Ammon's horn (tissue), 1 donor: ENCODE measurements at regions not wholly inside any gene's neighbourhood (a gene's known extent, or its start where the extent isn't known, plus 50 kb on each side); places are given as distances from the start of the nearest gene placed in this dataset.

ENCODE experiments used
- DNase-seq: peaks from one replicate; pipeline ENCODE4 v3.0.0-alpha.2; 2016; ENCODE audit warnings: low spot score

DNA sequence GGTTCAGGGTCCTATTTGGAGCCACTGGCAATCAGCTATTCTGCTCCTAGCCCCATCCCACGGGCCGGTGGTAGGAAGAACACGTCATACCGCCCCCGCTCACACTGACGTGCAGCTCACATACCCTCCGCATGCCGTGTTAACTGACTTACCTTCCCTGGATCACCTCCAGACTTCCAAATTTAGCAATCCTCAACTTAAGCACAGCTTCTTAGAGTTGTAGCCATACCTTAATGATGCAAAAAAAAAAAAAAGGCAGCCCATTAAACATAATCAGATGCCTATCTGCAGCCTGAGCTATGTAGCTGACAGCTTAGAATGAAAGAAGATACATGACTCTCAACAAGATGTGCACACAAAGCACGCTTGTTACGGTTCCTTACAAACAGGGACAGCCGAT is 93.0 kb downstream of the IRX2 start:
- no peak for DNase-seq

DNA sequence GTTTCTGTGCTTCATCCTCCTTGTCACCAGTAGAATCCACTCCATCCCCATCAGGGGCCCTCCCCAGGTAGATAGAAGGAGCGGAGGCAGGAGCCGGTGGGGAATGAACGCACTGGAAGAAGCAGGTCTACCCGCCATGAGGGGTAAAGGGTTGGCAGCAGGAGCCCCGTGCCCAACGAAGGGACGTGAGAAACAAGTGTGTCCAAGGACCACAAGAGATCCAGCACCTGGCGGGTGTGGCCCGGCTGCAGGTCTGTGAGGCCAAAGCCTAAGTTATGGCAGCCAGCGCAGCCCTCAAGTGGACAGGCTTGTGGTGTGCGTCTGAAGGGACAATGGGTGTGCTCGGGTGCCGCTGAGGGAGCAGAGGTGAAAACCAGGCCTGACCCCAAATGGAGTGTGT is 94.3 kb downstream of the IRX2 start:
- DNase-seq = no peak

DNA sequence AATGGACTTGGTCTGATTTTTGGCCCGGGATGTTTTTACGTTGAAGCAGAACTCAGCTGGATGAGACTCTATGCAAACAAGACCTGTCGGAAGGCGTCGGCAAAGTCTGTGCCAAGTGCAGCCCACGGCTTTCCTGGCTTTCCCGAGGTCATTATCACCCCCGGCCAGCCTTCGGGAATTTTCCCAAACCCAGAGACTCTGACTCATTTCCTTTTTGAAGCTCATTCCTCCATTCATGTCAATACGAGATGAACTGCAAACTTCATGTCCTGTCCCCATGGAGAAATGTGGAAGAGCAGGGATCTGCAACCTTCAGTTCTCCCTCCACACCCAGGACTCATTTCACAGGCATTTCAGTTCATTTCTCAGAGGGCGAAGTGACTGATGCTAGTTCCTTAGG is 95.3 kb downstream of the IRX2 start:
- DNase-seq = no peak

DNA sequence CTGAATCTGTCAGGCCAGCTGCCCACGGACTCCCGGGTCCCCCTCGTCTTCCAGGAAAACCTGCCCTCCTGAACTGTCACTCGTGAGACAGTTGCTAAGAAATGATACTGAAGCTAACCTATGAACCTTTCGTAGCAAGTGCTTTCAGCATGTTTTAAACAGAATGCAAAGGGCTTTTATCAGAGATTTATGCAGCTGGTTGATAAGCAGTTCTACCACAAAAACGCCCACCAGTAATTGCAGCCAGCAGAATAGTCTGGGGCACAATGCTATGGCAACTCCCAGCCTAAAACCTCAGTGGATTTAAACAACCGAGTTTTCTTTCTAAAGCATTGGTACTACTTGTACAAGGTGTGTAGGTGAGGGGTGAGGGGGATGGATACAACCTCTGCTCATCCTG is 97.5 kb downstream of the IRX2 start:
- no peak for DNase-seq

DNA sequence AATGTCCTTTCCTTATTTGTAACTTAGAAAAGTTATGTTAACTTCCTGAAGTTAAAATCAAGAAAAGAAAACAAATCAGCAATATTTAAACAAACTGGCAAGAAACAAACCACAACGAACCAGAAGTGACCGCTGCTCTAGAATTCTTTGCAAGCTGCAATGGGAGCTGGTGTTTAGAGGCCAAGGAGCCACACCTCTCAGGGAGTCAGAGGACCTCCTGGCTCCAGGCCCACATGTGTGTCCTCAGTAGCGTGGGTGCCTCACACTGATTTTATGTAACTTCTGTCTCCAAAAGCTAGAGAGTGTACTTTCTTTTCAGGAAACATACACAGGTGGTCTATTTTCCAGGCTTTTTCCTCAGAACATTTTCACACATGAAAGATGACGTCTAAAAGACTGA is 100.4 kb downstream of the IRX2 start:
- DNase-seq = no peak

DNA sequence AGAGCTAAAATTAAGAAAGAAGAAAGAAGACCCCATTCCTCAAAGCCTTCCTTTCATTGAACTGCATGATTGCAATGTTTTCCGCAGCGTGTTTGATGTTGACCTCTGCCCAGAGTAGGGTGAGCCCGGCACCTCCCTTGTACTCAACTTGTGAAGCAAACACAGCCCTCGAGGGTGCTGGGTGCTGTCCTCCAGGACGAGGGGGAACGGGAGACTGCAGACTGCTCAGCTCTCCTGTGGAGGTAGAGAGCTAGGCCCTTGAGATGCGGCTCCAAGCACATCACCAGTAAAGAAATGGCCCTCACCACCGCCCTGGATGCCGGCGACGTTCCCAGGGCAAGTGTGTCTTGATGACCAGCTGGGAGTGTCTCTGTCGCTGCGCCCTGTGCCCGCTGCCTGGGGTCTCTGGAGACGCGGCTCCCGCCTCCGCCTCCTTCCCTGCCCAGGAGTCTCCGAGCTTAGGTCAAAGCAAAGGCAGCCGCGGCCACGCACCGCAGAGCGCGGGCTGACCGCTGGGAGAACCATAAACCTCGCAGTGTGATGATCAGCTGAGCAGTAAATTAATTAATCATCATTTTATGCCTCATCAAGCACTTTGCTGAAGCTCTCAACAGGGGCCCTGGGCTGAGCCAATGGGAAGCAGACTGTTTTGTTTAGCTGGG is 108.7 kb downstream of the IRX2 start:
- DNase-seq = no peak

DNA sequence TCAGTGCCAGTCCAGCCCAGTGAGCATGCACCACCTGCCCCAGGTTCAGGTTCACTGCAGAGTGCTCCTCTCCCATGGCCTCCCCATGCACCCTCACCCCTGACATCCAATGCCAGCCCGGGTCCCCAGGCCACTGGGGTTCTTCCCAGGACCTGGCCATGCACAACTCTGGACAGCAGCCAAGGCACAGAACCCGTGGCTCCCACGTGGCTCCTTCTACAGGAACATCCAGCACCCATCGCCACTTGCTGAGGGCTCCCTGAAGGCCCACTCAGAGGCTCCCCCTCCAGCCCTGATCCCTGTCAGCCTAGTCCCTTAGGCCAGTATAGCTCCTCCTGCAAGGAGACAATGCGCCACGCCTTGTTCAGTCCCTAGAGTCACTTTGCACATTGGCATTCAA is 110.8 kb downstream of the IRX2 start:
- DNase-seq = no peak

DNA sequence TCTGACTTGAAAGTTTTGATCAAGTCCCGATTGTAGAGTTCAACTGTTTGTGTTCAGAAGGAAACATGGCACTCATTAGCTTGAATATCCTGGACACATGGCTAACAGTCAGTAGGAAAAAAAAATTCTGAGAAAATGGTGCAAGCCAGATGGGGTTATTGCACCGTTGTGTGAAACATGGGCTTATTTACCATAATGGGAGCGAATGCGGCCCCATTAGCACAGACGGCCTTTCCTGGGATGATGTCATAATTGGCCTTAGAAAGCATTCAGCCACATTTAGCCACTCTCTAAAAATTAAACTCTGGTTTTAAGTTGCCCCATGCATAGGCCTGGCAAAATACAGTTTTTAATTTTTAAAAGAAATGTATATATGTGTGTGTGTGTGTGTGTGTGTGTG is 112.1 kb downstream of the IRX2 start:
- no peak for DNase-seq

DNA sequence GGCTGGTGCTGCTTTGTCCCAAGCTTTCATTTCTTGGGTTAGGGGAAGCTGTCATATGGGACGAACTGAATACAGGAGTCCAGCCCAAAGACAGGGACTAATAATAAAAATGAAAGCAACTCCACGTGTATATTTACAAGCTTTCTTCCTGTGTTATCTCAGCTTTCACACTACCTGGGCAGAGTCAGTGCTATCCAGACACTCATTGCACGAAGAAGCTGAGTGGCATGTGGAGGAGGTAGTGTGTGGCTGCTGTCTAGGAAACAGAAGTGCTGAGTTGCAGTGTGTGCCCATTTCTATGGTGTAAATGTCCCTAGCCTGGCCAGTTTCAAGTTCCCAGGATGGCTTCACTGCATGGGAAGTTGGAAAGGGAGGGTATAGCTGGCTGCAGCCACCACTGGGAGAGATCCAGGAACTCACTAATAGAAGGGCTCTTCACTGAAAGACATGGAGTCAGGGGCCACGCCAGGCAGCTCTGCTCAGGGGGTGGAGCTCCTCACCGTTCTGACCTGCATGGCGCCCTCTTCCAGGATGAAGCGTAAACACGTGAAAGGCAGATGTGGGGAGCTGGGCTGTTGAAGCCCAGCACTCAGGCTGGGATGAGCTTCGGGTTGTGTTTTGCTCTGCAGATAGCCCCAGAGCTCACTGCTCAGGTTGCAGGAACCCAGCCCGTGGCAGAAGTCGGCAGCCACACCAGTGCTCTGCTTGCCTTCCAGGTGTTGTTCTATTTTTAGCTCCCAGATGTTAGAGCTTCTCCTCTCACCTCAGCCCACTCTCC is 116.9 kb downstream of the IRX2 start:
- DNase-seq = no peak

DNA sequence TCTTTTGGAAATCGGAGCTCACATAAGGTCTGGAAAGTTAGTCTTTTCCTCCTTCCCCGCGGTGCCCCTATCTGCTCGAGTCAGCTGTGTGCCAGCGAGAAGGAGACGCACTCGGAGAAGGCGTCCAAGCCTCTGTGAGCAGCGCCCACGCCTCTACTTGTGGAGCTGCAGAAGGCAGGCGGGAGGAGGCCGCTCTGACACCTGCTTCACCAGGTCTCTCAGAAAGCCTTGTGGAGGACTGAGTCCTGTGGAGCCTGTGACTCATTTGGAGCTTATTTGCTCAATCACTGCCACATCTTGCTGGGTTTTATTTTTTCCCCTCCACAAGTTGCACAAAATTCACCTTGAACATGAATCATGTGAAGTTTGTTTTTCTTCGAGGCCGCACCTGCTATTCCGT is 117.5 kb downstream of the IRX2 start:
- DNase-seq = no peak

DNA sequence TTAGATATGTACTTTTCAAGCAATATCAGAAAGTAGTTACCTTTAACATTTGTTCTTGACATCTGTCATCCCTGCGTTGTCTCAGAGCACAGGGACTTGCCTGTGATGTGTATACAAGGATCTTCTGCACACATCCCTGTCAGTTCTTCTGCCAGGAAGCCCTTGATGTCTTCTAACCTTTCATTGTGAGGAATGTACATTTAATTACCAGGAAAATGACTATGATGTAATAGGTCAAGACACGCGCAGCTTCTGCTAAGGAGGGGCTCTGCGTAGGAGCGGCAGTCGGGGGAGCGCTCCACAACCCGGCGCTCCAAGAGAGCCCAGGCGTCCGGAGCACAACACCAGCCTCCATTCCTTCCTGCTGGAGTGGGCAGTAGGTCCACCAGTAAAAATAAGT is 119.7 kb downstream of the IRX2 start:
- DNase-seq = no peak

DNA sequence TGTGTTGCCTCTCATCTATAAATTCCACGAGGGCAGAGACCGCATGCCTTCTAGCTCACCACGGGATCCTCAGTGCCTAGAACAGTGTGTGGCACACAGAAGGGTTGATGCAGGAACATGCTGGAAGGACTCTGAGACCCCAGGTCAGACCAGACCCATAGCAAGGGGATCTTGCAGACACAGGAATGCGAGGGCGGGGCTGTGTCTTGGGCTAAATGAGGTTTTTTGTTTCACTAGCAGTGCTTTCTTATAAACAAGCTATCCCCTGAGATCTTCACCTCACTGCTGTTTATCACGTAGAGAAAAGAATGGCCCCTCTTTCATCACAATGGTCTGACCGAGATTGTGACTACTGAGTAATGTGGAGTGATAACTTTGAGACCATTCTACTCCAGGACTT is 122.4 kb downstream of the IRX2 start:
- no peak for DNase-seq

DNA sequence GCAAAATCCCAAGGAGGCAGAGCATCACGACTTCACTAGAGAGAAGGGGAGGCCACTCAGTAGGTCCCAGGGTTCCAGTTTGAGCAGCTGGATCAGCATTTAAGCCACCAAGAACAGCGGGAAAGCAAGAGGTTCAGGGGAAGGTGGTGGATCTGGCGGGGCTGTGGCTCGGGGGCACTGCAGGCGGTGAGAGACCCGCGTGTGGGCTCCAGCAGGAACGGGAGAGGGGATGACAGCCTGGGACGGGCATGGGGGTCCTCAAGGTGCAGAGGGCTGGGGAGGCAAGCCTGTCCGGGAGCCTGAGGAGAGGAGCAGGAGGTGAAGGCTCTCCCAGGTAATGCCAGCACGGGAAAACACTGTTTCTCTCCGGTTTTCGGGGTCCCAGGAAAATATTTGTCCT is 123.6 kb downstream of the IRX2 start:
- DNase-seq = no peak

DNA sequence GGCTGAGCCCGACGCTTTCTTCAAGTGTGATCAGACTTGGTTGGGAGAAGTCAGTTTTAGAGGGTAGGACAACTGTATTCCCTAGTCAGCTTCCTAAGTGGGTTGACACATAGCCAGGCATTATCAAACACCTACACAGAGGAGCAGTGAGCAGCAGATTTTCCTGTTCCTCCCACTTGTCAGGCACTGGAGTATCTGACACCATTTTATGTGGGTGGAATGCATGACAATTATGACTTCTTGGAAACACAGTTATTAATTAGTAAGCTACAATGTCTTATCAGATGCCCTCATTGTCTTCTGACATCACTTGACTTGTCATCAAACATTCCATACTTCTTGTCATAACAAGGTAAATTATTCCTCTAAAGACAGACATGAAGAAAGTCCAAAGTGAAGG is 124.9 kb downstream of the IRX2 start:
- DNase-seq = peak; percentile 58

DNA sequence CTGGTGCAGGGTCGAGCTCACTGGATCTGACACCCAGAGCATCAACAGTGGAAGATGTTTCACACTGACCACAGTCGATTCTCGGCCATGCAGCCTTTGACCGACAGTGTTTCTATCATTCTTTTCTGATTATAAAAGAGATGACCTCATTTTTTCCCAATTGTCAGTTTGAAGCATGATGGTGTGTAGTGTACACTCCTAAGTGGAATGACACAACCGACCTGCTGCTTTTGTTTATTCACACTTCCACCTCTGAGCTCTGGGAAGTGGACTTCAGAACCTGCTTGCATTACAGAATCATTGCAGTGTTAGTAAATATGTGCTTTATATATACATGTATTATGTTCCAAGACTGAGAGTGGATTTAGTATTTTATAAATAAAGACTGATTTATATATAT is 128.6 kb downstream of the IRX2 start:
- no peak for DNase-seq

DNA sequence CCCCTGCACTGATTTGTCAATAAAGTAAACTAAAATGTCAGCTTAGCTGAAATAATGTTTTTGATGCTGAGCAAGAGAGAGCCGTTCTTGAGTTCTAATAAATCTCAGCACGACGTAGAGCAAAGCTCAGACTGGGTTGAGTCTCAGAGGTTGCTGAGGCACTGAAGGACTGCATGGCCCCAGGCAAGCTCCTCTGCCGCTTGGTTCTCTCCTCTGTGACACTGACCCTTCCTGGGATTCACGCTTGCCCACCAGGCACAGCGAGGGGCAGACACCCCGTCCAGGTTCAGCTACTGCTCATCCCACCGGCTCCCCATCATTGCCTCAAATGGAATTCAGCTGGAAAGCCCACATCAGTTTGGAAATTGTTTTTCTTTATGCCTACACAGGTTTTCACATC is 129.8 kb downstream of the IRX2 start:
- no peak for DNase-seq

DNA sequence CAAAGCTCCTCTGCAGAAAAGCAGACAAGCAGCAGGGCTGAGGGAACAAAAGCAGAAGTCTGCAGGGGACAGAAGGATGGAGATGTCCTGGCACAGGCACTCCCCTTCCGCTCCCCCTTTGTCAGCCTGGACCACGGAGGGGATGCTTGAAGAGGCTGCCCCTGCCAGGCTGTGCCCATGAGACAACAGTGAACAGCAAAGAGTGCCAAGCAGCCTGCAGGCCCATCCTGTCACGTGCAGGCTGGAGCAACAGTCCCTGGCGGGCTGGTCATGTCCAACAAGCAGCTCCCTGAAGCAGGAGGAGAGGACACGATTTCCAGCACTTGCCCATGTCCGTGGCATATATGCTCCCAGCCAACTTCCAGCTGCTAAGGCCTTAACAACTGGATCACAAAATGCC is 132.3 kb downstream of the IRX2 start:
- no peak for DNase-seq

DNA sequence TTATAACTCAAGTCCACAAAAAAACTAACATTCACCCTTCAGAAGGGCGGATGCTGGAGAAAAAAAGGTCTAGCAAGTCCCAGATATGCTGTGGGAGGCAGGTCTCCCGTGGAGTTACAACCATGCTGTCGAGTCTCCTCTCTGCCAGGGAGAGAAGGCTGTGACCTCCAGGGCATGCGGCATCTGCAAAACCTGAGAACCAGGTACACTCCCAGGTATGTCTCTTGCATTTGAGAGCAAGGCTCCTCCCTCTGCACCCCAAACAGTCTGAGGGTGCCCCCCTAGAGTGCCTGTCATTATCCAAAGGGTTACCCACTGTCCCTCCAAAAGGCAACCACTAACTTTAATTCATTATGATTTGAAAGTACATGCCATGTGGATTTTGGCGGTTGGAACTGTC is 134.0 kb downstream of the IRX2 start:
- no peak for DNase-seq

DNA sequence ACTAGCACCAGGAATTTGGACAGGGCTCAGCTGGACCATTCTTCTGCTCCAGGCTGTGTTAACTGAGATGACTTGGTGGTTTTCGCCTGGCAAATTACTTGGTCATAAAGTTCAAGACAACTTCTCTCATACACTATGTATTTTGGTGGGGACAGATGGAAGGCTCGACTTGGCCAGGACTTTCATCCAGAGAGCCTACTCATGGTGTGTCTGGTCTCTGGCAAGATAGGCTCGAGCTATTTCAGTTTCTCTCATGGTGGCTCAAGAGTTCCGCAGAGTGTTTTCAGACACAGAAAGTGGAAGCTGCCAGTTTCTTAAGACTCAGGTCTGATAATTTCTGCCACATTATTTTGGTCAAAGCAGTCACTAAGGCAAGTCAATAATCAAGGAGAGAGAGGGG is 135.6 kb downstream of the IRX2 start:
- no peak for DNase-seq

DNA sequence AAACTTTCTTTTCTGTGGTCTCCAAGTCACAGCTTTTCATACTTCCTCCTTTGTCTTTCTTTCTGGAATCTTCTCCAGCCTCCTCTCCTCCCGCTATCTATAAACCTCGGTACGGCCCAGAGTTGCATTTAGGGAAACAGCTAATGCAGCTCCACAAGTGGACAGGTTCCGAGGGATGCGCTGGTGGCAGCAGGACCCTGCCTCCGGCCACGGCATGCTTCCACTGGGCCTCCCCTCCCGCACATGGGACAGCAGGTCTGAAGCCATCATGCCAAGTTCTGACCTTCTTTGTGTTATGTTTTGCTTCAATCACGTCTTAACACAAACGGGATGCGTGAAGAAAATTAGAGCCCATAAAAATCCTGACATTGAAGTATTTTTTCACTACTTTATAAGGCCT is 136.9 kb downstream of the IRX2 start:
- no peak for DNase-seq

DNA sequence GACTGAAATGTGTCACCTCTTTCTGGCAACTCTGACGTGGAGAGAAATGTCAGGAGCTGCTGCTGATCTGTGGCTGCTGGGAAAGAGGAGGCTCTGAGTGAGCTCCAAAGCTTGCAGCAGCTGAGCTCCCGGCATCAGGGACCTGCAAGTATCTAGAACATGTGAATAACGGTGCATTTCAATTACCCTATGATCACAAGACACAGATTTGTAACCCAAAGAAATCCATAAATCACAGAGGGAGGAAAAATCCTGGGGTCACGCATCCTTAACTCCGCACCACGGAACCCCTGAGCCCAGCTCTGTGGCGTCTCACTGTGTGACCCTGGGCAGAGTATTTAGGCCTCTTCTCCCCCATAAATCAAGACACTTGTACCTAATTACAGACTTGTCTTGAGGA is 139.8 kb downstream of the IRX2 start:
- no peak for DNase-seq

DNA sequence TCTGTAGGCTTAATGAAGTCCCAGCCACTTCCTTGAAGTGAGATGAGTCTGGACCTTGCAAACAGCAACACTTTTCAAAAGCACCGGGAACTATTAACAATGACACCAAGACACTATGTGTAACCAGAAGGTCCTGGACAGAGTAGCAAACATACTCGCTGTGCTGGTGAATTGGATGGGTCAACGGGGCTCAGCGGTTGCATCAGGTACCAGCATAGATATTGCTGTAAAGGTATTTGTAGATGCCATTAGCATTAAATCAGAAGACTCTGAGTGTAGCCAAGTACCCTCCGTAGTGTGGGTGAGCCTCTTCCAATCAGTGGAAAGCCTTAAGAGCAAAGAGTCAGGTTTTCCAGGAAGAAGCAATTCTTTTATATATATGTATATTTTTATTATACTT is 140.5 kb downstream of the IRX2 start:
- DNase-seq = no peak

DNA sequence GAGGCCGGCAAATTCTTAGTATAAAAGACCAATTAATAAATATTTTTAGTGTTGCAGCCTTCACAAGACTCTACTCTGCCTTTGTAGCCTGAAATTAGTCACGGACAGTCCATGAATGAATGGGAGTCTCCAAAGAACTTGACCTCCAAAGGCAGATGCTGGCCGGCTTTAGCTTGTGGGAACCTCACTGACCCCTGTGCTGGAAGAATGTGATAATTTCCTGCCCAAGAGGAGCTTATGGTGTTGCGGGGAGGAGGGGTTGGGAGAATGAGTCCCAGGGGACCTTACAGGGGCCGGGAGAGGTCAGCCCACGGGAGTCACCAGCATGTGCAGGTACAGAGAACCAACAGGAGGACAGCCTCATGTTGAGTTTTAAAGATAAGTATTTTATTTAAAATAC is 143.1 kb downstream of the IRX2 start:
- DNase-seq = no peak

DNA sequence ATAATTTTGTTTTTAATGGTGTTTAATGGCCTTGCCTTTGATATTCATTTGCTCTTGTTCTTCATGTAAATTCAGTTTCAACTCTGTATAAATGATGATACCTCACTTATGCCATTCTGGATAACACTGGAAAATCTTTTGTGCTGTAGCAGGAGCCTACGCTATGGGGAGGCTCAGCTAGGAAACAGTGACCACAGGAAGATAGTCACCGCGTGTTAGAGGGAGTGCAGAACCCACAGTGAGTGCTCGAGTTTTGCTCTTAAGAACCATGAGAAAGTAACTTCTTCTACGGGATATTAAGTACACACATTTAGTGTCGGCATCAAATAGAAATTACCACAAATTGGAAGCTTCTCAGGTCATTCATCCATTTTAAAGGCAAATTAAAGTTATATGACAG is 143.9 kb downstream of the IRX2 start:
- no peak for DNase-seq
